SH-SY5Y (cell line): ENCODE measurements at regions not wholly inside any gene's neighbourhood (a gene's known extent, or its start where the extent isn't known, plus 50 kb on each side); places are given as distances from the start of the nearest gene placed in this dataset.

Experiments
- GATA2 ChIP-seq: IDR thresholded peaks from 2 replicates; pipeline ENCODE4 v1.6.1; 2011; ENCODE audit warnings: mild to moderate bottlenecking, low read depth, low read length
- GATA3 ChIP-seq: IDR thresholded peaks from 2 replicates; pipeline ENCODE4 v1.6.1; 2011; ENCODE audit warnings: low read depth, mild to moderate bottlenecking, low read length, moderate library complexity

GRCh38 chr11:42589286-42589685 lies 722.5 kb upstream of the API5 start:
- no peak for TF ChIP-seq GATA2
- TF ChIP-seq GATA3, result no peak
